ENCODE measurements at regions not wholly inside any gene's neighbourhood (a gene's known extent, or its start where the extent isn't known, plus 50 kb on each side); places are given as distances from the start of the nearest gene placed in this dataset.
"Not testable (repeated sequence)": the region's sequence is repeated elsewhere in the genome, so short reads cannot be mapped to it uniquely, and the experiment has no call there.

GRCh38 chr17:28255616-28256015 is 63.4 kb upstream of the TMEM97 start:
- H3K27me3 ChIP-seq (ENCODE audit: insufficient read depth in 3 of 3, low read length in 2 of 3), result peaks cover 0 to 41% (median 11%) of the 10 kb centered on the region in 3 donors

GRCh38 chr17:28256370-28256769 is 62.6 kb upstream of the TMEM97 start:
- Histone ChIP-seq H3K27ac (no peak overlapping the region), H3K27me3 (ENCODE audit: insufficient read depth in 3 of 3, low read length in 2 of 3) (peaks cover 0 to 37% (median 6%) of the 10 kb centered on the region in 3 donors), H3K36me3 (ENCODE audit: insufficient read depth in 1 of 2, low read depth in 1 of 2) (no peaks in the 10 kb centered on the region), H3K4me1 (no peaks in the 10 kb centered on the region), H3K9me3 (no peaks in the 10 kb centered on the region), H3K4me3 (no peak overlapping the region)
- TF ChIP-seq, protein P1, sequence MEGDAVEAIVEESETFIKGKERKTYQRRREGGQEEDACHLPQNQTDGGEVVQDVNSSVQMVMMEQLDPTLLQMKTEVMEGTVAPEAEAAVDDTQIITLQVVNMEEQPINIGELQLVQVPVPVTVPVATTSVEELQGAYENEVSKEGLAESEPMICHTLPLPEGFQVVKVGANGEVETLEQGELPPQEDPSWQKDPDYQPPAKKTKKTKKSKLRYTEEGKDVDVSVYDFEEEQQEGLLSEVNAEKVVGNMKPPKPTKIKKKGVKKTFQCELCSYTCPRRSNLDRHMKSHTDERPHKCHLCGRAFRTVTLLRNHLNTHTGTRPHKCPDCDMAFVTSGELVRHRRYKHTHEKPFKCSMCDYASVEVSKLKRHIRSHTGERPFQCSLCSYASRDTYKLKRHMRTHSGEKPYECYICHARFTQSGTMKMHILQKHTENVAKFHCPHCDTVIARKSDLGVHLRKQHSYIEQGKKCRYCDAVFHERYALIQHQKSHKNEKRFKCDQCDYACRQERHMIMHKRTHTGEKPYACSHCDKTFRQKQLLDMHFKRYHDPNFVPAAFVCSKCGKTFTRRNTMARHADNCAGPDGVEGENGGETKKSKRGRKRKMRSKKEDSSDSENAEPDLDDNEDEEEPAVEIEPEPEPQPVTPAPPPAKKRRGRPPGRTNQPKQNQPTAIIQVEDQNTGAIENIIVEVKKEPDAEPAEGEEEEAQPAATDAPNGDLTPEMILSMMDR (IDR thresholded peaks at IDR 0.05), result no peak
- intact Hi-C loops (cut with DNase I), result no loop called here
- no peak for DNase-seq
- 77 to 79% (median 79%) methylated on average over 13 to 14 of the region's 14 CpGs for WGBS, 3 donors
- no peak for ATAC-seq

More at GRCh38 chr17:28255616-28256015, 63.4 kb upstream of the TMEM97 start:
- intact Hi-C loops (cut with DNase I), result no loop called here
- TF ChIP-seq, protein P1 (IDR thresholded peaks at IDR 0.05), result no peak
- H3K4me3 ChIP-seq, result no peak overlapping the region
- H3K4me1 ChIP-seq, result no peaks in the 10 kb centered on the region
- DNase-seq (no peak), ATAC-seq (no peak)
- no peaks in the 10 kb centered on the region for H3K9me3 ChIP-seq
- H3K27ac ChIP-seq, result no peak overlapping the region
- H3K36me3 ChIP-seq (ENCODE audit: insufficient read depth in 1 of 2, low read depth in 1 of 2), result no peaks in the 10 kb centered on the region
- WGBS, 3 donors, result 44 to 48% (median 46%) methylated on average over 4 of the region's 4 CpGs

DNA sequence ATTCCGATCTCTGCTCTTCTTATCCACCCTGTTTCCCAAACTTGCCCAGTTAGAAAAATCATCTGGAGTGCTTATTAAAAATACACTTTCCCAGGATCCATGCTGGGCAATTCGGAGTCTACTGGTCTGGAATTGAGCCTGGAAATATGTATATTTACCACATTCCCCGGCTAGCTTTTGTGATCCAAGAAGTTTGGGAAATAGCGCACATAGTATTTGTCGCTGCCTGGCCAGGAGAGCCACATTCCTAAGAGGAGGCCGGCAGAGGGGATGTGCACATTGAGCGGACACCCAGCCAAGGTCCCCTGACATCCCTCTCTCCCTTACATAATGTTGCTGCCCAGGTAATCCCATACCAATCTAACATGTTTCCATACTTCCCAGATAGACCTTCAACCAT is 62.1 kb upstream of the TMEM97 start:
- H3K4me3 ChIP-seq, result no peak overlapping the region
- WGBS, 3 donors, result 80 to 87% (median 86%) methylated on average over 7 of the region's 7 CpGs
- DNase-seq (no peak), ATAC-seq (no peak)
- no peaks in the 10 kb centered on the region for H3K36me3 ChIP-seq (ENCODE audit: insufficient read depth in 1 of 2, low read depth in 1 of 2)
- intact Hi-C loops (cut with DNase I), result no loop called here
- H3K9me3 ChIP-seq, result no peaks in the 10 kb centered on the region
- H3K27me3 ChIP-seq (ENCODE audit: insufficient read depth in 3 of 3, low read length in 2 of 3), result peaks cover 0 to 32% (median 6%) of the 10 kb centered on the region in 3 donors
- H3K4me1 ChIP-seq, result no peaks in the 10 kb centered on the region
- no peak overlapping the region for H3K27ac ChIP-seq
- TF ChIP-seq, protein P1 (IDR thresholded peaks at IDR 0.05), result no peak

- intact Hi-C loops (cut with DNase I), result no loop called here
- Histone ChIP-seq H3K4me1 (no peaks in the 10 kb centered on the region), H3K27me3 (ENCODE audit: insufficient read depth in 3 of 3, low read length in 2 of 3) (peaks cover 0 to 16% (median 5%) of the 10 kb centered on the region in 3 donors), H3K36me3 (ENCODE audit: insufficient read depth in 1 of 2, low read depth in 1 of 2) (no peaks in the 10 kb centered on the region), H3K9me3 (no peaks in the 10 kb centered on the region), H3K27ac (no peak overlapping the region), H3K4me3 (no peak overlapping the region)
- WGBS, 3 donors, result 70 to 79% (median 71%) methylated on average over 5 of the region's 5 CpGs
- DNase-seq (no peak), ATAC-seq (no peak)
- TF ChIP-seq, protein P1 (IDR thresholded peaks at IDR 0.05), result no peak
Measured at GRCh38 chr17:28258347-28258887, 60.6 kb upstream of the TMEM97 start.

- DNase-seq, result no peak
- H3K36me3 ChIP-seq (ENCODE audit: insufficient read depth in 1 of 2, low read depth in 1 of 2), result no peaks in the 10 kb centered on the region
- 74 to 84% (median 77%) methylated on average over 2 of the region's 2 CpGs for WGBS, 3 donors
- H3K4me3 ChIP-seq, result no peak overlapping the region
- no peaks in the 10 kb centered on the region for H3K9me3 ChIP-seq
- intact Hi-C loops (cut with DNase I), result no loop called here
- H3K27ac ChIP-seq, result no peak overlapping the region
- no peaks in the 10 kb centered on the region for H3K4me1 ChIP-seq
- TF ChIP-seq, protein P1 (IDR thresholded peaks at IDR 0.05), result no peak
- peaks cover 0 to 1% (median 0%) of the 10 kb centered on the region in 3 donors for H3K27me3 ChIP-seq (ENCODE audit: insufficient read depth in 3 of 3, low read length in 2 of 3)
- ATAC-seq, result no peak
Measured at GRCh38 chr17:28261219-28261618, 57.8 kb upstream of the TMEM97 start.

DNA sequence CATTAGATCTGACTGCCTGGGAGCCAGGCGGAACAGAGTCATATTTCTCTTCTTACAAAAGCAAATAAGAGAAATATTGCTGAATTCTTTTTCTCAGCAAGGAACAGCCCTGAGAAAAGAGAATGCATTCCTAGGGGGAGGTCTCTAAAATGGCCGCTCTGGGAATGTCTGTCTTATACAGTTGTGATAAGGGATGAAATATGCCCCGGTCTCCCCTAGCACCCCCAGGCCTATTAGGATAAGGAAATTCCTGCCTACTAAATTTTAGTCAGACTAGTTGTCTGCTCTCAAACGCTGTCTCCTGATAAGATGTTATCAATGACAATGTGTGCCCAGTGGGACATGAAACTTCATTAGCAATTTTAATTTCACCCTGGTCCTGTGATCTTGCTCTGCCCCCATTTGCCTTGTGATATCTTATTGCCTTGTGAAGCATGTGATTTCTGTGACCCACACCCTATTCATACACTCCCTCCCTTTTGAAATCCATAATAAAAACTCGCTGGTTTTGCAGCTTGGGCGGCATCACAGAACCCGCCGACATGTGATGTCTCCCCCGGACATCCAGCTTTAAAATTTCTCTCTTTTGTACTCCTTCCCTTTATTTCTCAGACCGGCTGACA is 56.8 kb upstream of the TMEM97 start:
- intact Hi-C loops (cut with DNase I), result not testable (repeated sequence)

More for the DNA sequence above, 56.8 kb upstream of the TMEM97 start:
- WGBS, 3 donors, result 90 to 91% (median 91%) methylated on average over 10 of the region's 10 CpGs
- H3K4me3 ChIP-seq; DNase-seq; H3K9me3 ChIP-seq; H3K4me1 ChIP-seq; ATAC-seq; H3K27me3 ChIP-seq (ENCODE audit: insufficient read depth in 3 of 3, low read length in 2 of 3); H3K36me3 ChIP-seq (ENCODE audit: insufficient read depth in 1 of 2, low read depth in 1 of 2); H3K27ac ChIP-seq: not testable (repeated sequence)

Measured in psoas muscle (tissue), 7 donors.